Tongue (tissue), 1 donor: ENCODE measurements at regions not wholly inside any gene's neighbourhood (a gene's known extent, or its start where the extent isn't known, plus 50 kb on each side); places are given as distances from the start of the nearest gene placed in this dataset.

Experiments
- DNase-seq: peaks from one replicate; pipeline ENCODE4 v3.0.0-alpha.2; 2015

DNA sequence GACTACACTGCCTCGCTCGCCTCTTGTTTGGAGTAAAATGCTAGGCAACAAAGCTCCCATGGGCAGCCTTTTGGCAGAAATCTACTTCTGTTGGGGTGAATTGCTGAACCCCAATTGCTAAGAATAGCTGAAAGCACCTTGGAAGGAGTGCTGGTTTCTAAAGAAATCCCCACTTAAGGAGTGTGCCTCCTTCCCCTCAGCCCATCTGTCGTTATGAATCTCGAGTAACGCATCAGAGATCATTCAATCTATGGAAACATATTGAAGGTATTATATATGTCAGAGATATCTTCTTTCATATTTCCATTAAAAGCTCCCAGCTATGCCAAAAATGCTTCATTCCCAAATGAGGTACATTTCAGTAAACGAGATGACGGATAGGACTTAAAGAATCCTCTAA, 229.6 kb upstream of the BLID start:
- DNase-seq: peak; percentile 82

- peak; percentile 52 for DNase-seq
Observed at GRCh38 chr11:122344215-122344614, 228.2 kb upstream of the BLID start.

- no peak for DNase-seq
Observed at GRCh38 chr11:122343210-122343609, 227.2 kb upstream of the BLID start.

- no peak for DNase-seq
Observed at GRCh38 chr11:122342089-122342744, 226.2 kb upstream of the BLID start.

- peak; percentile 48 for DNase-seq
Observed at GRCh38 chr11:122341477-122341876, 225.5 kb upstream of the BLID start.

GRCh38 chr11:122340607-122341290, 224.7 kb upstream of the BLID start:
- no peak for DNase-seq

- no peak for DNase-seq
Observed at GRCh38 chr11:122339436-122340060, 223.5 kb upstream of the BLID start.

GRCh38 chr11:122337704-122338103, 221.7 kb upstream of the BLID start:
- no peak for DNase-seq

- DNase-seq: no peak
Observed at GRCh38 chr11:122337241-122337640, 221.2 kb upstream of the BLID start.

- DNase-seq: no peak
Observed at GRCh38 chr11:122336706-122337105, 220.7 kb upstream of the BLID start.

DNA sequence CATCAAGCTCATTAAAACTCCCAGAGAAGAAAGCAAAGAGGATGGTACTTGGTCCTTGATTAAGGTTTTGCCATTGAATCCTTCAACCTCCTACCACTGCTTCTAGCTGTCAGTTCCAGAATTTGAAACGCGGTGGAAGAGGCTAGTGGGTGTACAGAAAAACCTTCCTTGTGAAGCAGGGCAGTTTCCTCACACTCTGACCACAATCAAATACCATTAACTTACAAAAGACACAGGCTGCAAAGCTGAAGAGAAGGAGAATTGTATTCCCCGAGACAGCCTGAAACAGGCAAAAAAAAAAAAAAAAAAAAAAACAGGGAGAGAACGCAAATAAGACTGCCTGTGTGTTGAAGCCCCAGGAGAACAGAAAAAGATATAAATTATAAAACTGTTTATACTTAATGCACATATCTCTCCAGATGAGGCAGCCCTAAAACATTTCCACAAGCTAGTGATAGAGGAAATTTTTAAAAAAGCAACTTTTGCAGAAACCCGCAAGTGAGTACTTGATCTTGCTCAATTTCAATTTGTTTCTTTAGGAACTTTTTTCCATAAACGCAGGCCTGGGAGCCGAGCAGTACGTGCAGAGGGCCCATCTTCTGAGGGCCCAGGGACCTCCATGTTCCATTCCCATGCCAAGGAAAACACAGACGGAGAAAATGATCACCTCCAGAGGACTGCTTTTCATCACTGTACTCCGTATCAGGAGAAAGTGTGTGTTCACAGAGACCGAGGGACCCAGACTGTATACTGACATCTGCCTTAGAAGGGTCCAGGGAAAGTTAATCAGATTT, 218.7 kb upstream of the BLID start:
- DNase-seq: peak; percentile 66

GRCh38 chr11:122333467-122333866, 217.5 kb upstream of the BLID start:
- DNase-seq: no peak

GRCh38 chr11:122331079-122331478, 215.1 kb upstream of the BLID start:
- DNase-seq: no peak

DNA sequence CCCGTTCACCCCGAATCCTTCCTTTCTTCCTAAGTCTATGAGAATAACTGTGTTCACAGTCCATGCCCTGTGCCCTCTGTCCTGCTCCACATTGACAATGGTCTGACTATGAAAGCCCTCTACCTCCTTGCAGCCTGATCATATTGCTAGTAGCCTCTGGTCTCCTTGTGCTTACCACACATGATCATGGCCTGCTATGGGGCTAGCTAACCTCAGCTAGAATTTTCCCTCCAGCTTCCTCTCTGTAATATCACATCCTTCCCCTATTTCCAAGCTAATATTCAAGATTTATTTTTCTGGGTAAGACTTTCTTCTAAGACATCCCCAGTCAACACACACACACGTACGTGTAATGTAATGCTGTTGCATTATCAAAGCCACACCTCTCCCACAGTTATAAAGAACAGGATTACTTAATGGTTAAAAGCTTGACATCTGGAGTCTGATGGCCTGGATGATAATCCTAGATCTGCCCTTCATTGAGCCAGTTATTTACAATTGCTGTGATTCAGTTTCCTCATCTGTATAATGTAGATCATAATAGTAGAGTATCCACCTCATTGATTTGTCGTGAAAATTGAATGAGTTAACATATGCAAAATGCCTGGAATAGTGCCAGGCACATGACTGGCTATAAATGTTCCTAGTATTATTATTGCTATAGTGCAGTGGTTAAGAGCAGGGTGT, 214.4 kb upstream of the BLID start:
- DNase-seq: no peak

DNA sequence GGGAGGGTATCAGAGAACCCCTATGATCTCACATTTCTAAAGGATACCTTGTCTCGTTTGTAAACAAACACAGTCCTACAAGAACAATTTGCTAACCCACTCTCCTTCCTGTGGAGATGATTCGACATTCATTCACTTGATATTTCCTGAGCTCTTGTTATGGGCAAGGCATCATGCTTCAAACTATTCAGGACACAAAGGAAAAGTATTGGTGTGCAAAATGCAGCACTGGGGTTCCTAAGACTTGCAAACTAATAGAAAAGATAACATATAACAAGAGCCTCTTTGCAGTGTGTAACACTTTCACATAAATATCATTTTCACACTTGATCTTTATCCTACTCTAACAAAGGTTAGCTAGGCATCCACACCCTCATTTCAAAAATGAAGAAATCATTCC, 211.5 kb upstream of the BLID start:
- no peak for DNase-seq

- no peak for DNase-seq
Observed at GRCh38 chr11:122323754-122324421, 207.9 kb upstream of the BLID start.

DNA sequence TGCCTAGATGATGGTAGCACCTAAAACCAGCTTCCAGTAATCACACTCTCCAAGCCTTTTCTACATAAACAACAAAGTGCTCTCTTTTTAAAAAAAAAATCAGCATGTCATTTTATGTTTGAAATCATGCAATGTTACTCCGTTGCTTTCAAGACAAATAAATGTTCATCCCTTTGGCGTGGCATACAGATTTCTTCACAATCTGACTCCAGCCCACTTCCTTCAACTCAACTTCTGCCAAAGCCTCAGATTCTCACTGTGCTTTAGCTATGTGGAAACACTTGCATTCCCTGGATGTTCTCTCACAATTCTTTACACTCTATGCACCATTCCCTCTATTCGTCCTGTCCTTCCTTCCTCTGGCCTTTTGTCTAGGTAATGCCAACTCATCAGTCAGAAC, 206.3 kb upstream of the BLID start:
- DNase-seq: no peak

DNA sequence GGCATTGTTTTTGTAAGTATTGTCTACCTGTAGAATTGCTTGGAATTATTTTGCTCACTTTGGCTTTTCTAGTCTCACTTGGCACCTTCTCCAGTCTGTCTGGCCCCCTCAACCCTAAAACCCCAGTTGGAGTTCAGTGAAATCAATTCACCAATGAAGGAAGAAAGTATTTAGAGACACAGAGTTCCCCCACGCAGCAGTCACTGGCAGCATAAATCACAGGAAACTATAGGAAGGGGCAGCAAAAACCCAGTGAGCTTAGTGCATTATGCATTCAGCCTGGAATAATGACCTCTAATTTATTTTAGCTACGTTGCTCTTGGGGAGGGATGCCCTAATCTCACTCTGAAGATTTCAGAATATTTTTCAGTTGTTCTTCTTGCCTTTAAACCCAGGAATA, 204.7 kb upstream of the BLID start:
- DNase-seq: no peak

GRCh38 chr11:122319691-122320620, 203.9 kb upstream of the BLID start:
- DNase-seq: no peak

- DNase-seq: no peak
Observed at GRCh38 chr11:122319085-122319484, 203.1 kb upstream of the BLID start.

DNA sequence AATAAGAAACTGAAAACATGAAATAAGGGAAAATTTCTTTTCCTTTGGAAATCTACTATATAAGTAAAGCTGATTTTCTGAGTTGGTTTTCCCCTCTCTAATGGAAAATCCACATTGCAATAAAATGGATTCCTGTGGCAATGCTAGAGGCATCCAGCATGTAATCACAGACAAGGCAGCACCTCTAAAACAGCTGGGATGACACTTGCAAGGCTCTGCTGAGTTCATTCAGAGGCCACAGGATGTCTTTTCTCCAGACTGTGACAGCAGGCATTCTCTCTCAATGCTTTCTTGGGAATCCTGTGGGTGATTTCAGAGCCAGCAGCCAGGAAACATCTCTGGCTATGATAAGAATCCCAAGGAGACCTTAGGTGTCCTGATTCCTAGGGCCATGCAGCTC, 201.3 kb upstream of the BLID start:
- peak; percentile 78 for DNase-seq
